ENCODE measurements at regions not wholly inside any gene's neighbourhood (a gene's known extent, or its start where the extent isn't known, plus 50 kb on each side); places are given as distances from the start of the nearest gene placed in this dataset.
"Not testable (repeated sequence)": the region's sequence is repeated elsewhere in the genome, so short reads cannot be mapped to it uniquely, and the experiment has no call there.

DNA sequence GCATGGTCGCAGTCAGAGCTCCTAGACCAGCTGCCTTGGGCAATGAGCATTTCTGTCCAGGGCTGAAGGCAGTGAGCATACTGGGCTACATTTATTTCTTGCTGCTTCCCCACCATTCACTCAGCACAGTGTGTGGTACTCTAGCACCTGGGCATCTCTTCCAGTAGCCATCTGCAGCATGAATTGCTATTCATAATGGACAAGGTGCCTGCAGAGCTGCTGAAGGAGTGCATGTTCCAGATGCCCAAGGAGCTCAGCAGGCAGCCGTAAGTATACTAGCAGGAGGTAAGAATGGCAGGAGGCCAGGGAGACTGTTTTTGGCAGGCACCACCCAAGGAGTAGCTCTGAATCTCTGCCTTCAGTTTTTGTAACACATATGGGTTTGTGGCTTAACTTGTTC is 110.4 kb upstream of the RXFP1 start:
- Histone ChIP-seq H4K20me1 (ENCODE audit: insufficient read depth, low read length) (no peaks in the 10 kb centered on the region), H3K4me2 (ENCODE audit: insufficient read depth, low read length) (no peak overlapping the region), H3K36me3 (ENCODE audit: insufficient read depth, low read length) (no peaks in the 10 kb centered on the region), H3K27ac (ENCODE audit: low read depth, low read length) (no peak overlapping the region), H2AFZ (ENCODE audit: low read length) (no peak overlapping the region), H3K9me3 (ENCODE audit: low read depth, low read length) (no peaks in the 10 kb centered on the region), H3K4me3 (ENCODE audit: insufficient read depth, low read length) (no peak overlapping the region), H3K27me3 (ENCODE audit: insufficient read depth, low read length) (peaks cover 9% of the 10 kb centered on the region), H3K4me1 (ENCODE audit: insufficient read depth, low read length) (no peaks in the 10 kb centered on the region), H3K79me2 (ENCODE audit: insufficient read depth, low read length) (no peaks in the 10 kb centered on the region)
- DNase-seq (ENCODE audit: insufficient read length, low spot score, missing footprints) = no peak
- TF ChIP-seq, protein P1, sequence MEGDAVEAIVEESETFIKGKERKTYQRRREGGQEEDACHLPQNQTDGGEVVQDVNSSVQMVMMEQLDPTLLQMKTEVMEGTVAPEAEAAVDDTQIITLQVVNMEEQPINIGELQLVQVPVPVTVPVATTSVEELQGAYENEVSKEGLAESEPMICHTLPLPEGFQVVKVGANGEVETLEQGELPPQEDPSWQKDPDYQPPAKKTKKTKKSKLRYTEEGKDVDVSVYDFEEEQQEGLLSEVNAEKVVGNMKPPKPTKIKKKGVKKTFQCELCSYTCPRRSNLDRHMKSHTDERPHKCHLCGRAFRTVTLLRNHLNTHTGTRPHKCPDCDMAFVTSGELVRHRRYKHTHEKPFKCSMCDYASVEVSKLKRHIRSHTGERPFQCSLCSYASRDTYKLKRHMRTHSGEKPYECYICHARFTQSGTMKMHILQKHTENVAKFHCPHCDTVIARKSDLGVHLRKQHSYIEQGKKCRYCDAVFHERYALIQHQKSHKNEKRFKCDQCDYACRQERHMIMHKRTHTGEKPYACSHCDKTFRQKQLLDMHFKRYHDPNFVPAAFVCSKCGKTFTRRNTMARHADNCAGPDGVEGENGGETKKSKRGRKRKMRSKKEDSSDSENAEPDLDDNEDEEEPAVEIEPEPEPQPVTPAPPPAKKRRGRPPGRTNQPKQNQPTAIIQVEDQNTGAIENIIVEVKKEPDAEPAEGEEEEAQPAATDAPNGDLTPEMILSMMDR (IDR thresholded peaks at IDR 0.05; ENCODE audit: extremely low read depth, low read depth, low read length) = no peak

DNA sequence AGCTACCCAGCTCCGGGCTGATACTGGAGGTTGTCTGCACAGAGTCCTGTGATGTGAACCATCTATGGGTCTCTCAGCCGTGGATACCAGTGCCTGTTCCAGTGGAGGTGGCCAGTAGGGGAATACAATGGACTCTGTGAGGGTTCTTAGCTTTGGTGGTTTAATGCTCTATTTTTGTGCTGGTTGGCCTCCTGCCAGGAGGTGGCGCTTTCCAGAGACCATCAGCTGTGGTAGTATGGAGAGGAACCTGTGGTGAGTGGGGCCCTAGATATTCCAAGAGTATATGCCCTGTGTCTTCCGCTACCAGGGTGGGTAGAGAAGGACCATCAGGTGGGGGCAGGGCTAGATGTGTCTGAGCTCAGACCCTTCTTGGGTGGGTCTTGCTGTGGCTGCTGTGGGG is 103.0 kb upstream of the RXFP1 start:
- H3K4me3 ChIP-seq (ENCODE audit: insufficient read depth, low read length); H3K79me2 ChIP-seq (ENCODE audit: insufficient read depth, low read length); DNase-seq (ENCODE audit: insufficient read length, low spot score, missing footprints); H3K4me1 ChIP-seq (ENCODE audit: insufficient read depth, low read length); H3K27ac ChIP-seq (ENCODE audit: low read depth, low read length); H3K9me3 ChIP-seq (ENCODE audit: low read depth, low read length); H2AFZ ChIP-seq (ENCODE audit: low read length); H3K4me2 ChIP-seq (ENCODE audit: insufficient read depth, low read length); H3K27me3 ChIP-seq (ENCODE audit: insufficient read depth, low read length); H4K20me1 ChIP-seq (ENCODE audit: insufficient read depth, low read length); H3K36me3 ChIP-seq (ENCODE audit: insufficient read depth, low read length): not testable (repeated sequence)

DNA sequence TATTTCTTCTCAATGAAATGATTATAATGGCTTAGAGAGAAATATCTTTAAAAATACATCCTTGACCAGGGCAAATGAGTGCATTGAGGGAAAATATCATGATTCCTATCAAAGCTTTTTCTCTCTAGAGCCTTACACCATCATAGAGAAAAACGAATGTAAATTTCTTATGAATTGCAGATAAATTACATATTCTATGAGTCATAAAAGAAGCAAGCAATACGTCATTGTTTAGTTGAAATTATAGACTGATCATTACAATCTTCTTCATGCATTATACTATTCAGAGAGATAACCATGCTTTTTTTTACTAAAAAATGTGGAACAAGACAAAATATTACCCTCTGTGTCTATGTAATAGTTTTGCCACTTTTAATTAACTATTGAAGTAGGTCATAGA is 100.9 kb upstream of the RXFP1 start:
- no peaks in the 10 kb centered on the region for H3K27me3 ChIP-seq (ENCODE audit: insufficient read depth, low read length)
- H2AFZ ChIP-seq (ENCODE audit: low read length) = no peak overlapping the region
- no peaks in the 10 kb centered on the region for H3K9me3 ChIP-seq (ENCODE audit: low read depth, low read length)
- DNase-seq (ENCODE audit: insufficient read length, low spot score, missing footprints) = no peak
- no peak overlapping the region for H3K4me2 ChIP-seq (ENCODE audit: insufficient read depth, low read length)
- no peaks in the 10 kb centered on the region for H3K4me1 ChIP-seq (ENCODE audit: insufficient read depth, low read length)
- H3K4me3 ChIP-seq (ENCODE audit: insufficient read depth, low read length) = no peak overlapping the region
- H4K20me1 ChIP-seq (ENCODE audit: insufficient read depth, low read length) = no peaks in the 10 kb centered on the region
- no peak overlapping the region for H3K27ac ChIP-seq (ENCODE audit: low read depth, low read length)
- H3K79me2 ChIP-seq (ENCODE audit: insufficient read depth, low read length) = no peaks in the 10 kb centered on the region
- TF ChIP-seq, protein P1 (IDR thresholded peaks at IDR 0.05; ENCODE audit: extremely low read depth, low read depth, low read length) = no peak
- H3K36me3 ChIP-seq (ENCODE audit: insufficient read depth, low read length) = no peaks in the 10 kb centered on the region

DNA sequence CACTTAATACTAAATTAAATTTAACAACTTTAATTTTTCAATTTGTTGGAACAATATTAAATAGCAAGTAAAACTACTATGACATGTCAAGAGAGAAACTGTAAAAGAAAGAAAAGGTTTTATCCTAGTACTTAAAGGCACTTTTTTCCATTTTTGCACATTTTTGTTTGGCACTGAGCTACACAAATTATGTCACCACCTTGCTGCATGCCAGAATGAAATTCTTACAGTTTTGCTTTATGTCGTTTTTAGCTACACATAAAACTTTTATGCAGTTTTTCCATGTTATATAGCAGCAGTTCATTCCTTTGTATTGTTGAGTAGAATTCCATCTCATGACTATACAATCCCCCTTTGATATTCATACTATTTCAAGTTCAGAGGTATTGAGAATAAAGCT is 99.1 kb upstream of the RXFP1 start:
- Histone ChIP-seq H3K27ac (ENCODE audit: low read depth, low read length) (no peak overlapping the region), H3K79me2 (ENCODE audit: insufficient read depth, low read length) (no peaks in the 10 kb centered on the region), H3K36me3 (ENCODE audit: insufficient read depth, low read length) (no peaks in the 10 kb centered on the region), H4K20me1 (ENCODE audit: insufficient read depth, low read length) (no peaks in the 10 kb centered on the region), H3K4me3 (ENCODE audit: insufficient read depth, low read length) (no peak overlapping the region), H3K27me3 (ENCODE audit: insufficient read depth, low read length) (no peaks in the 10 kb centered on the region), H3K4me1 (ENCODE audit: insufficient read depth, low read length) (no peaks in the 10 kb centered on the region), H3K9me3 (ENCODE audit: low read depth, low read length) (no peaks in the 10 kb centered on the region), H2AFZ (ENCODE audit: low read length) (no peak overlapping the region), H3K4me2 (ENCODE audit: insufficient read depth, low read length) (no peak overlapping the region)
- DNase-seq (ENCODE audit: insufficient read length, low spot score, missing footprints) = no peak
- TF ChIP-seq, protein P1 (IDR thresholded peaks at IDR 0.05; ENCODE audit: extremely low read depth, low read depth, low read length) = no peak

DNA sequence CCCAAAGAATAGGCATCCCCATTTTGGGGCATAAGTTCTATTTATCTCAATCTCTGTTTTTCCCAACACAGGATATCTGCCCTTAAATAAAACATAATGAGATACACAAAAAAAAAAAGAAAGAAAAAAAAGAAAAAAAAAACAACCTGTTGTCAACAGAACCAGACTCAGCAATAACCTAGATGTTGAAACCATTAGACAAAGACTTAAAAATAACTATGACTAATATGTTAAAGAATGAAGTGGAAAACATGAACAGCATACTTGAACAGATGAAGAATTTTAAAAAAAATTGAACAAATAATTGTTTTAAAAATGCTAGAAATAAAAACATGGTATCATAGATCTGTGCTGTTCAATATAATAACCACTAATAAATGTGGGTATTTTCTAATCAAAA is 93.4 kb upstream of the RXFP1 start:
- no peak overlapping the region for H3K4me2 ChIP-seq (ENCODE audit: insufficient read depth, low read length)
- DNase-seq (ENCODE audit: insufficient read length, low spot score, missing footprints) = no peak
- no peak overlapping the region for H2AFZ ChIP-seq (ENCODE audit: low read length)
- H4K20me1 ChIP-seq (ENCODE audit: insufficient read depth, low read length) = no peaks in the 10 kb centered on the region
- no peaks in the 10 kb centered on the region for H3K27me3 ChIP-seq (ENCODE audit: insufficient read depth, low read length)
- TF ChIP-seq, protein P1 (IDR thresholded peaks at IDR 0.05; ENCODE audit: extremely low read depth, low read depth, low read length) = no peak
- no peak overlapping the region for H3K4me3 ChIP-seq (ENCODE audit: insufficient read depth, low read length)
- H3K36me3 ChIP-seq (ENCODE audit: insufficient read depth, low read length) = no peaks in the 10 kb centered on the region
- H3K9me3 ChIP-seq (ENCODE audit: low read depth, low read length) = no peaks in the 10 kb centered on the region
- H3K79me2 ChIP-seq (ENCODE audit: insufficient read depth, low read length) = no peaks in the 10 kb centered on the region
- peak overlapping the region; percentile 36 for H3K27ac ChIP-seq (ENCODE audit: low read depth, low read length)
- H3K4me1 ChIP-seq (ENCODE audit: insufficient read depth, low read length) = no peaks in the 10 kb centered on the region

All from osteoblast (primary cell).